Gastroesophageal sphincter (tissue), 4 donors: ENCODE measurements at regions not wholly inside any gene's neighbourhood (a gene's known extent, or its start where the extent isn't known, plus 50 kb on each side); places are given as distances from the start of the nearest gene placed in this dataset.
"Not testable (repeated sequence)": the region's sequence is repeated elsewhere in the genome, so short reads cannot be mapped to it uniquely, and the experiment has no call there.

Experiments
- ATAC-seq: fragments of 150-250 bp; one replicate; pipeline ENCODE4 v1.9.1; 2016; ENCODE audit warnings: mild to moderate bottlenecking, moderate library complexity
- H3K27ac ChIP-seq, 4 donors: fragments of 200-600 bp; sonication (generic) in 3 of 4; 1 replicate in 3 of 4; 2 replicates in 1 of 4; pipeline ENCODE4 v1.5.1; 2016 to 2019
- H3K27me3 ChIP-seq: fragments of 200-600 bp; sonication (generic); one replicate; pipeline ENCODE4 v1.5.1; 2019
- H3K36me3 ChIP-seq, 2 donors: fragments of 200-600 bp; sonication (generic); one replicate each; pipeline ENCODE4 v1.5.1; 2019; ENCODE audit warnings: control low read depth in 1 of 2
- H3K4me1 ChIP-seq, 3 donors: fragments of 200-600 bp; sonication (generic); 1 replicate in 2 of 3; 2 replicates in 1 of 3; pipeline ENCODE4 v1.5.1; 2016 to 2019; ENCODE audit warnings: control low read depth in 2 of 3
- H3K4me3 ChIP-seq, 2 donors: fragments of 200-600 bp; sonication (generic); one replicate each; pipeline ENCODE4 v1.5.1; 2019; ENCODE audit warnings: mild to moderate bottlenecking in 1 of 2, moderate library complexity in 1 of 2
- H3K9me3 ChIP-seq, 3 donors: fragments of 200-600 bp; sonication (generic); one replicate each; pipeline ENCODE4 v1.5.1; 2017 to 2019; ENCODE audit warnings: control low read depth in 2 of 3
- CTCF ChIP-seq, 4 experiments: fragments of 200-600 bp in 2 of 4; fragments of 450-650 bp in 2 of 4; sonication (generic) in 1 of 4; IDR thresholded peaks; one replicate each; pipeline ENCODE4 v1.5.1; 2017 to 2019; ENCODE audit warnings: antibody characterized with exemption in 4 of 4, mild to moderate bottlenecking in 2 of 4, moderate library complexity in 2 of 4
- EP300 ChIP-seq: sonication (generic); formaldehyde crosslinking; IDR thresholded peaks from one replicate; pipeline ENCODE4 v1.6.1; 2017; ENCODE audit warnings: antibody characterized with exemption, mild to moderate bottlenecking
- POLR2A ChIP-seq, 2 donors: fragments of 450-650 bp; IDR thresholded peaks; one replicate each; pipeline ENCODE4 v1.6.1; 2017; ENCODE audit warnings: antibody characterized with exemption in 2 of 2, mild to moderate bottlenecking in 2 of 2, moderate library complexity in 1 of 2
- POLR2AphosphoS5 ChIP-seq: sonication (generic); formaldehyde crosslinking; IDR thresholded peaks from one replicate; pipeline ENCODE4 v1.6.1; 2017; ENCODE audit warnings: antibody characterized with exemption
- WGBS, 2 donors: methylation state at CpG; one replicate each; pipeline ENCODE4 v1.1.5; 2018; ENCODE audit warnings: low coverage in 1 of 2; 5-methylcytosine and 5-hydroxymethylcytosine counted together

- H3K27ac ChIP-seq, result no peak overlapping the region
- no peaks in the 10 kb centered on the region for H3K9me3 ChIP-seq
- H3K27me3 ChIP-seq, result no peaks in the 10 kb centered on the region
- no peaks in the 10 kb centered on the region for H3K4me1 ChIP-seq
- ATAC-seq, result no peak
- TF ChIP-seq EP300 (no peak), CTCF (IDR thresholded peaks at IDR 0.05) (no peak)
- H3K36me3 ChIP-seq, result no peaks in the 10 kb centered on the region
- no peak overlapping the region for H3K4me3 ChIP-seq
- 20 to 47% methylated on average over 3 to 4 of the region's 4 CpGs for WGBS, 2 donors
Measured at GRCh38 chr5:34436761-34437501, 219.2 kb upstream of the RAI14 start.

GRCh38 chr5:34439601-34440000 is 216.5 kb upstream of the RAI14 start:
- Histone ChIP-seq H3K27ac (no peak overlapping the region), H3K4me3 (no peak overlapping the region), H3K9me3 (no peaks in the 10 kb centered on the region), H3K27me3 (no peaks in the 10 kb centered on the region), H3K36me3 (no peaks in the 10 kb centered on the region), H3K4me1 (no peaks in the 10 kb centered on the region)
- TF ChIP-seq POLR2AphosphoS5 (no peak), CTCF (IDR thresholded peaks at IDR 0.05) (no peak), EP300 (no peak), POLR2A (IDR thresholded peaks at IDR 0.05) (no peak)
- 52 to 69% methylated on average over 3 to 5 of the region's 7 CpGs for WGBS, 2 donors
- ATAC-seq, result no peak

GRCh38 chr5:34441767-34442166 is 214.4 kb upstream of the RAI14 start:
- H3K4me3 ChIP-seq, H3K27ac ChIP-seq, H3K9me3 ChIP-seq, H3K27me3 ChIP-seq, ATAC-seq, H3K36me3 ChIP-seq, H3K4me1 ChIP-seq: not testable (repeated sequence)
- WGBS, 2 donors, result 92 to 100% methylated on average over 1 of the region's 1 CpG

- H3K4me1 ChIP-seq, result no peaks in the 10 kb centered on the region
- TF ChIP-seq POLR2AphosphoS5 (no peak), CTCF (IDR thresholded peaks at IDR 0.05) (no peak), EP300 (no peak), POLR2A (IDR thresholded peaks at IDR 0.05) (no peak)
- no peak overlapping the region for H3K27ac ChIP-seq
- no peaks in the 10 kb centered on the region for H3K36me3 ChIP-seq
- peaks cover 24% of the 10 kb centered on the region for H3K27me3 ChIP-seq
- H3K9me3 ChIP-seq, result no peaks in the 10 kb centered on the region
- 67% methylated on average over 1 of the region's 3 CpGs; no CpG with 5 or more reads in 1 of the 2 donors for WGBS, 2 donors
- no peak overlapping the region for H3K4me3 ChIP-seq
- ATAC-seq, result no peak
Measured at GRCh38 chr5:34447424-34447823, 208.7 kb upstream of the RAI14 start.

- TF ChIP-seq EP300 (no peak), POLR2A (IDR thresholded peaks at IDR 0.05) (no peak), POLR2AphosphoS5 (no peak), CTCF (IDR thresholded peaks at IDR 0.05) (no peak)
- Histone ChIP-seq H3K9me3 (no peaks in the 10 kb centered on the region), H3K27me3 (peaks cover 24% of the 10 kb centered on the region), H3K4me1 (no peaks in the 10 kb centered on the region), H3K36me3 (no peaks in the 10 kb centered on the region), H3K27ac (no peak overlapping the region), H3K4me3 (no peak overlapping the region)
- ATAC-seq, result no peak
- 65% methylated on average over 2 of the region's 3 CpGs; no CpG with 5 or more reads in 1 of the 2 donors for WGBS, 2 donors
Measured at GRCh38 chr5:34449639-34450038, 206.5 kb upstream of the RAI14 start.
